ENCODE measurements at regions not wholly inside any gene's neighbourhood (a gene's known extent, or its start where the extent isn't known, plus 50 kb on each side); places are given as distances from the start of the nearest gene placed in this dataset.

DNA sequence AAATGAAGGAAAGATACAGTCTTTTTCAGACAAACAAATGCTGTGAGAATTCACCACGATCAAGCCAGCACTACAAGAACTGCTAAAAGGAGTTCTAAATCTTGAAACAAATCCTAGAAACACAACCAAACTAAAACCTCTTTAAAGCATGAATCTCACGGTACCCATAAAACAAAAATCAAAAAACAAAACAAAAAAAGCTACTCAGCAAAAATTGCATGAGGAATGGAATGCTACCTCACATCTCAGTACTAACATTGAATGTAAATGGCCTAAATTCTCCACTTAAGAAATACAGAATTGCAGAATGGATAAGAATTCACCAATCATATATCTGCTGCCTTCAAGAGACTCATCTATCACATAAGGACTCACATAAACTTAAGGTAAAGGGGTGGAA, 300.1 kb downstream of the NAF1 start:
- TF ChIP-seq, protein P1, sequence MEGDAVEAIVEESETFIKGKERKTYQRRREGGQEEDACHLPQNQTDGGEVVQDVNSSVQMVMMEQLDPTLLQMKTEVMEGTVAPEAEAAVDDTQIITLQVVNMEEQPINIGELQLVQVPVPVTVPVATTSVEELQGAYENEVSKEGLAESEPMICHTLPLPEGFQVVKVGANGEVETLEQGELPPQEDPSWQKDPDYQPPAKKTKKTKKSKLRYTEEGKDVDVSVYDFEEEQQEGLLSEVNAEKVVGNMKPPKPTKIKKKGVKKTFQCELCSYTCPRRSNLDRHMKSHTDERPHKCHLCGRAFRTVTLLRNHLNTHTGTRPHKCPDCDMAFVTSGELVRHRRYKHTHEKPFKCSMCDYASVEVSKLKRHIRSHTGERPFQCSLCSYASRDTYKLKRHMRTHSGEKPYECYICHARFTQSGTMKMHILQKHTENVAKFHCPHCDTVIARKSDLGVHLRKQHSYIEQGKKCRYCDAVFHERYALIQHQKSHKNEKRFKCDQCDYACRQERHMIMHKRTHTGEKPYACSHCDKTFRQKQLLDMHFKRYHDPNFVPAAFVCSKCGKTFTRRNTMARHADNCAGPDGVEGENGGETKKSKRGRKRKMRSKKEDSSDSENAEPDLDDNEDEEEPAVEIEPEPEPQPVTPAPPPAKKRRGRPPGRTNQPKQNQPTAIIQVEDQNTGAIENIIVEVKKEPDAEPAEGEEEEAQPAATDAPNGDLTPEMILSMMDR (IDR thresholded peaks at IDR 0.05; ENCODE audit: low read depth, low read length, missing input control): no peak
- TF ChIP-seq, protein P2, sequence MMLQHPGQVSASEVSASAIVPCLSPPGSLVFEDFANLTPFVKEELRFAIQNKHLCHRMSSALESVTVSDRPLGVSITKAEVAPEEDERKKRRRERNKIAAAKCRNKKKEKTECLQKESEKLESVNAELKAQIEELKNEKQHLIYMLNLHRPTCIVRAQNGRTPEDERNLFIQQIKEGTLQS (IDR thresholded peaks at IDR 0.05): no peak
- TF ChIP-seq, protein P3, sequence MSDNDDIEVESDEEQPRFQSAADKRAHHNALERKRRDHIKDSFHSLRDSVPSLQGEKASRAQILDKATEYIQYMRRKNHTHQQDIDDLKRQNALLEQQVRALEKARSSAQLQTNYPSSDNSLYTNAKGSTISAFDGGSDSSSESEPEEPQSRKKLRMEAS (IDR thresholded peaks at IDR 0.05): no peak

All from liver (tissue), 3 donors.